Stimulated activated CD8-positive, alpha-beta memory T cell treated with anti-CD3 and anti-CD28 coated beads, Interleukin-15, amount 100 ng/mL, for 48 hours (primary cell): ENCODE measurements at regions not wholly inside any gene's neighbourhood (a gene's known extent, or its start where the extent isn't known, plus 50 kb on each side); places are given as distances from the start of the nearest gene placed in this dataset.

Source experiments
- DNase-seq, 2 donors: peaks; one replicate each; pipeline ENCODE4 v3.0.0-alpha.2; 2020; ENCODE audit warnings: low read depth in 2 of 2

- DNase-seq, result no peak
These were observed 821.8 kb downstream of the GALC start for GRCh38 chr14:87171141-87171540.

GRCh38 chr14:87170179-87170578, 822.8 kb downstream of the GALC start:
- no peak for DNase-seq

- DNase-seq, result no peak
These were observed 823.6 kb downstream of the GALC start for GRCh38 chr14:87169362-87169761.

GRCh38 chr14:87161502-87161901, 831.5 kb downstream of the GALC start:
- no peak for DNase-seq

- DNase-seq, result no peak
These were observed 832.0 kb downstream of the GALC start for GRCh38 chr14:87160989-87161388.

GRCh38 chr14:87158283-87158682, 834.7 kb downstream of the GALC start:
- DNase-seq, result no peak

- DNase-seq, result no peak
These were observed 836.1 kb downstream of the GALC start for GRCh38 chr14:87156878-87157277.

- no peak for DNase-seq
These were observed 837.0 kb downstream of the GALC start for GRCh38 chr14:87155856-87156488.

GRCh38 chr14:87153901-87154300, 839.1 kb downstream of the GALC start:
- no peak for DNase-seq

- DNase-seq, result no peak
These were observed 839.6 kb downstream of the GALC start for GRCh38 chr14:87153391-87153790.

GRCh38 chr14:87152693-87153092, 840.3 kb downstream of the GALC start:
- DNase-seq, result no peak

- DNase-seq, result no peak
These were observed 843.2 kb downstream of the GALC start for GRCh38 chr14:87149583-87150354.

GRCh38 chr14:87148655-87149054, 844.3 kb downstream of the GALC start:
- DNase-seq, result no peak

GRCh38 chr14:87142551-87143211, 850.3 kb downstream of the GALC start:
- DNase-seq, result no peak

- no peak for DNase-seq
These were observed 851.2 kb downstream of the GALC start for GRCh38 chr14:87141801-87142200.

GRCh38 chr14:87139299-87139698, 853.7 kb downstream of the GALC start:
- DNase-seq, result no peak

GRCh38 chr14:87133073-87133801, 859.7 kb downstream of the GALC start:
- DNase-seq, result no peak

- no peak for DNase-seq
These were observed 861.1 kb downstream of the GALC start for GRCh38 chr14:87131879-87132278.

- no peak for DNase-seq
These were observed 870.8 kb downstream of the GALC start for GRCh38 chr14:87122166-87122565.

GRCh38 chr14:87121716-87122115, 871.3 kb downstream of the GALC start:
- no peak for DNase-seq

GRCh38 chr14:87115234-87115633, 877.7 kb downstream of the GALC start:
- no peak for DNase-seq

- DNase-seq, result no peak
These were observed 879.7 kb downstream of the GALC start for GRCh38 chr14:87113286-87113685.
